ENCODE measurements at regions not wholly inside any gene's neighbourhood (a gene's known extent, or its start where the extent isn't known, plus 50 kb on each side); places are given as distances from the start of the nearest gene placed in this dataset.

GRCh38 chr6:24060982-24061754, 64.8 kb upstream of the NRSN1 start:
- H2BK5ac ChIP-seq (ENCODE audit: low read depth, low read length, poor library complexity, severe bottlenecking), result no peak overlapping the region
- H4K91ac ChIP-seq (ENCODE audit: insufficient read depth, low read depth, low read length), result no peak overlapping the region
- no peak overlapping the region for H3K14ac ChIP-seq (replicated peaks; ENCODE audit: low read depth, low read length)
- no peak overlapping the region for H3K9ac ChIP-seq (ENCODE audit: low read depth, low read length)
- H3K4me2 ChIP-seq (ENCODE audit: low read depth, low read length), result no peak overlapping the region
- ATAC-seq (ENCODE audit: low read depth), result no peak
- dilution Hi-C loops (cut with HindIII; ENCODE audit: low sequenced_read_pairs, unreplicated experiment) (no loop called here), in situ Hi-C loops (cut with MboI; ENCODE audit: low sequenced_read_pairs) (no loop called here), intact Hi-C loops (cut with micrococcal nuclease) (no loop called here)
- WGBS, 2 experiments (ENCODE audit: extremely low coverage in 2 of 2, insufficient read length in 1 of 2), result no CpG with 5 or more reads among the region's 2 CpGs
- H2AK9ac ChIP-seq (replicated peaks; ENCODE audit: low read depth, low read length, poor library complexity), result no peak overlapping the region
- CTCF ChIA-PET, result no interaction called here
- H3K79me1 ChIP-seq (ENCODE audit: low read depth in 1 of 2, low read length in 2 of 2), result no peaks in the 10 kb centered on the region
- no peak for DNase-seq
- H3K4me3 ChIP-seq (ENCODE audit: insufficient read depth, low read depth, low read length), result no peak overlapping the region
- no peak overlapping the region for H3K27ac ChIP-seq (ENCODE audit: insufficient read depth, low read length)
- H3K36me3 ChIP-seq (ENCODE audit: control insufficient read depth, insufficient read depth, low read length), result no peaks in the 10 kb centered on the region
- H3K9me1 ChIP-seq (ENCODE audit: insufficient read depth, low read length), result no peaks in the 10 kb centered on the region
- no peak overlapping the region for H3K56ac ChIP-seq (ENCODE audit: extremely low read depth, insufficient read depth, low read length)
- no peak overlapping the region for H2BK15ac ChIP-seq (ENCODE audit: low read depth, low read length)
- BruUV-seq (replicated peaks), result no TSS peak
- H2AK5ac ChIP-seq (ENCODE audit: low read depth, low read length), result no peak overlapping the region
- H2AFZ ChIP-seq (replicated peaks; ENCODE audit: low read length, poor library complexity), result no peak overlapping the region
- H4K5ac ChIP-seq (ENCODE audit: low read depth, low read length), result no peak overlapping the region
- H2BK120ac ChIP-seq (ENCODE audit: low read depth, low read length), result no peak overlapping the region
- H3K27me3 ChIP-seq (ENCODE audit: control insufficient read depth, insufficient read depth, low read length), result no peaks in the 10 kb centered on the region
- H3K9me3 ChIP-seq (ENCODE audit: control insufficient read depth, insufficient read depth, low read length), result peaks cover 11% of the 10 kb centered on the region
- no peaks in the 10 kb centered on the region for H4K20me1 ChIP-seq (ENCODE audit: insufficient read depth, low read length)
- POLR2A ChIA-PET (ENCODE audit: unreplicated experiment), result interaction anchor here (0.7 kb wide), 1 partner anchor 883 kb away, joined by 3 read pairs; no protein-coding TSS in a partner anchor
- H4K8ac ChIP-seq (ENCODE audit: low read depth in 2 of 2, low read length in 2 of 2), result no peak overlapping the region
- H3K23ac ChIP-seq (ENCODE audit: low read depth, low read length), result no peak overlapping the region
- H3K4ac ChIP-seq (ENCODE audit: low read depth, low read length), result no peak overlapping the region
- H2BK20ac ChIP-seq (ENCODE audit: low read depth, low read length), result no peak overlapping the region
- no peak overlapping the region for H3K18ac ChIP-seq (ENCODE audit: low read depth, low read length)
- H3K4me1 ChIP-seq (ENCODE audit: control insufficient read depth, insufficient read depth, low read length), result no peaks in the 10 kb centered on the region
- TF ChIP-seq MXI1 (IDR thresholded peaks at IDR 0.05; ENCODE audit: borderline replicate concordance, low read depth, low read length) (no peak), POLR2A (IDR thresholded peaks at IDR 0.05; ENCODE audit: low read depth, low read length) (no peak), MAFK (IDR thresholded peaks at IDR 0.05; ENCODE audit: low read depth, low read length) (no peak), RAD21 (IDR thresholded peaks at IDR 0.05; ENCODE audit: low read length) (no peak), MAZ (IDR thresholded peaks at IDR 0.05; ENCODE audit: borderline replicate concordance, low read depth, low read length) (no peak), ELK1 (IDR thresholded peaks at IDR 0.05; ENCODE audit: borderline replicate concordance, low read depth, low read length) (no peak)
